Heart right ventricle (tissue), 16 donors: ENCODE measurements at regions not wholly inside any gene's neighbourhood (a gene's known extent, or its start where the extent isn't known, plus 50 kb on each side); places are given as distances from the start of the nearest gene placed in this dataset.

ENCODE experiments used
- ATAC-seq, 8 donors: fragments of 200-7000 bp; cut with Tn5 transposase; one replicate each; pipeline ENCODE4 v1.9.1; 2020; ENCODE audit warnings: mild to moderate bottlenecking in 8 of 8, moderate library complexity in 8 of 8, moderate number of reproducible peaks in 1 of 8
- DNase-seq, 2 donors: peaks; one replicate each; pipeline ENCODE4 v3.0.0-alpha.2; 2020
- H3K27ac ChIP-seq, 10 donors: fragments of 200-600 bp; sonication (generic) in 2 of 10; one replicate each; pipeline versions ENCODE4 v1.5.0 to v1.8.0; 2020 to 2022; ENCODE audit warnings: mild to moderate bottlenecking in 3 of 10
- H3K27me3 ChIP-seq, 7 donors: fragments of 200-600 bp; one replicate each; pipeline ENCODE4 v1.8.0; 2021 to 2022; ENCODE audit warnings: mild to moderate bottlenecking in 2 of 7
- H3K36me3 ChIP-seq, 9 donors: fragments of 200-600 bp; sonication (generic) in 1 of 9; one replicate each; pipeline versions ENCODE4 v1.5.0 to v1.8.0; 2020 to 2022; ENCODE audit warnings: mild to moderate bottlenecking in 2 of 9
- H3K4me1 ChIP-seq, 9 donors: fragments of 200-600 bp; sonication (generic) in 1 of 9; one replicate each; pipeline versions ENCODE4 v1.5.0 to v1.8.0; 2020 to 2022; ENCODE audit warnings: mild to moderate bottlenecking in 4 of 9
- H3K4me3 ChIP-seq, 10 donors: fragments of 200-600 bp; sonication (generic) in 2 of 10; one replicate each; pipeline versions ENCODE4 v1.5.0 to v1.8.0; 2020 to 2022; ENCODE audit warnings: mild to moderate bottlenecking in 7 of 10, moderate library complexity in 2 of 10
- H3K9me3 ChIP-seq, 11 donors: fragments of 200-600 bp in 10 of 11; sonication (generic) in 2 of 11; one replicate each; pipeline versions ENCODE4 v1.5.0 to v1.8.0; 2013 to 2022; ENCODE audit warnings: mild to moderate bottlenecking in 2 of 11, control low read depth in 1 of 11, moderate library complexity in 1 of 11
- CTCF ChIP-seq, 9 donors: fragments of 200-600 bp; sonication (generic) in 2 of 9; IDR thresholded peaks; one replicate each; pipeline versions ENCODE4 v1.5.0 to v1.8.0; 2021 to 2022; ENCODE audit warnings: antibody characterized with exemption in 9 of 9, mild to moderate bottlenecking in 5 of 9, moderate library complexity in 1 of 9
- WGBS, 2 donors: extraction: QIAGEN DNeasy Blood & Tissue Kit; methylation state at CpG; one replicate each; pipeline ENCODE4 v1.1.7; 2013; ENCODE audit warnings: inconsistent platforms in 1 of 2; 5-methylcytosine and 5-hydroxymethylcytosine counted together
- intact Hi-C, 10 donors: fragments of 100-400 bp; cut with DNase I; formaldehyde crosslinking; loops; one replicate each; pipeline versions ENCODE4 v1.11.1 to v1.14.2; 2022
- donor health status: Arrhythmogenic right ventricular cardiomyopathy.
- donor health status: ischemic (EF 13 %, LVEDD 7.1; RV severe dilation, severe dysfunction).
- donor health status: healthy with polysubstance abuse.
- donor health status: DM: no; HTN: yes; CAD: no.
- donor health status: DM: no; HTN: no; CAD: no.
- donor health status: ischemic (EF 25% LVEDD 6.9; RV normal size, moderate dysfunction).
- donor health status: ischemic (EF 25% LVEDD 5.7; RV mildly dilated, moderate dysfunction).
- donor health status: healthy.
- donor health status: DM: yes; HTN: yes; CAD: no.
- donor health status: Ischemic cardiomyopathy.
- donor health status: ischemic (EF 35%, LVEDD 5.7; RV mildly dilated, moderate dysfunction).
- donor health status: nonischemic (EF 11% LVEDD 7.7; RV severe dilation, severe dysfunction).
- donor health status: DM: yes; HTN: yes; CAD: no.
- donor health status: PGD.
- donor health status: ischemic (EF 29% LVEDD 5.4; RV normal size, mild dysfunction).
- donor health status: nonischemic (EF 23%, LVEDD 6.1; RV moderate dilation, normal function).

DNA sequence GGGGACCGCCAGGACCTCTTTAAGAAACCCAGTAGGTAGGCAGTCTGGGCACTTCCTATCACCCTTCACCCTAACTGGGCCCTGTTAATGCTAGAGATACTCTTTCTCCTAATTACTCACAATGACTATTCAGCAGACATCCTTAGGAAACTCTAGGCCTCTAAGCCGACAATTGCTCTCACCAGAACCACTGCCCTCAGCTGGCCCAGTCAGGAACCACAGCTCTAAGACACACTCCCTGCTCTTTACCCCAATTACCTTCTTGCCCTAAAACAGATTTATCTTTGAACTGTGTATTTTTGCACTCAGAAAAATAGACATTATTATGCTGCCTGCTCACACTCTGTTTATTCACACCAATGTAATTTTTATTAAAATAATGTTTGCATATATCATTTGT lies 432.6 kb upstream of the SLC30A5 start:
- Histone ChIP-seq H3K36me3 (no peaks in the 10 kb centered on the region), H3K9me3 (no peaks in the 10 kb centered on the region), H3K27me3 (no peaks in the 10 kb centered on the region), H3K4me3 (no peak overlapping the region), H3K4me1 (no peaks in the 10 kb centered on the region), H3K27ac (no peak overlapping the region)
- peak in 8 of 9 donors; percentile 10 to 48 (median 30) for TF ChIP-seq CTCF (IDR thresholded peaks at IDR 0.05)
- intact Hi-C loops = no loop called here
- 85% methylated on average over 2 of the region's 2 CpGs for WGBS, 2 donors
- DNase-seq = no peak
- ATAC-seq = peak in 2 of 8 donors; percentile 8 to 22

DNA sequence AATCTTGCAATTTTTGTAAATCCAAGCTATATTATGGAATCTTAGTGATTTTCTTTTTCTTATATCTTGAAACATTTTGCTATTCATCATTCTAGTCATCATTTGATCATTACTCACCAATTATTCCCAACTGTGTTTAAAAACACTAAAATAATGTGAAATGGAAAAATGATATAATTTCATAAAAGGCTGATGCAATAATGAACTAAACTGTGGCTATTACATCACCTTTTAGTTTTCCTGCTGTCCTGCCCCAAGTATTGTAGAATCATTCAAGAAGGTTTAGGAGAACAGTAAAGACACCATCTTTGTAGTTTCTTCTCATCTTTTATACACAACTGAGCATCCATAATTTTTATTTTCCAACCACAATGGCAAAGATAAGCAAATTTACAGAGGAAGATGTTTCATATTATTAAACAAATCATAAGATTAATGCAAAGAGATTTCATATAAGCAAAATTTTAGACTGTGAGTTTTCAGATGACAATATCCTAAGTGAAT lies 431.0 kb upstream of the SLC30A5 start:
- ATAC-seq (no peak), DNase-seq (no peak)
- TF ChIP-seq CTCF (IDR thresholded peaks at IDR 0.05) = no peak
- H3K4me3 ChIP-seq = no peak overlapping the region
- no peak overlapping the region for H3K27ac ChIP-seq
- H3K9me3 ChIP-seq = no peaks in the 10 kb centered on the region
- H3K27me3 ChIP-seq = no peaks in the 10 kb centered on the region
- no peaks in the 10 kb centered on the region for H3K36me3 ChIP-seq
- H3K4me1 ChIP-seq = no peaks in the 10 kb centered on the region
- intact Hi-C loops = no loop called here

GRCh38 chr5:68669864-68670575 lies 423.8 kb upstream of the SLC30A5 start:
- no peak for DNase-seq
- Histone ChIP-seq H3K4me1 (peaks cover 0 to 11% (median 0%) of the 10 kb centered on the region in 9 donors), H3K27ac (no peak overlapping the region), H3K36me3 (no peaks in the 10 kb centered on the region), H3K9me3 (no peaks in the 10 kb centered on the region), H3K4me3 (no peak overlapping the region), H3K27me3 (no peaks in the 10 kb centered on the region)
- intact Hi-C loops = no loop called here
- 56 to 75% methylated on average over 8 of the region's 8 CpGs for WGBS, 2 donors
- no peak for ATAC-seq
- no peak for TF ChIP-seq CTCF (IDR thresholded peaks at IDR 0.05)

- Histone ChIP-seq H3K9me3 (no peaks in the 10 kb centered on the region), H3K36me3 (no peaks in the 10 kb centered on the region), H3K4me3 (no peak overlapping the region), H3K27me3 (no peaks in the 10 kb centered on the region), H3K4me1 (peaks cover 0 to 11% (median 0%) of the 10 kb centered on the region in 9 donors), H3K27ac (no peak overlapping the region)
- WGBS, 2 donors = 73 to 81% methylated on average over 8 of the region's 8 CpGs
- no peak for TF ChIP-seq CTCF (IDR thresholded peaks at IDR 0.05)
- DNase-seq (no peak), ATAC-seq (no peak)
- intact Hi-C loops = no loop called here
These were observed 420.6 kb upstream of the SLC30A5 start for GRCh38 chr5:68673106-68673822.
